ENCODE measurements at regions not wholly inside any gene's neighbourhood (a gene's known extent, or its start where the extent isn't known, plus 50 kb on each side); places are given as distances from the start of the nearest gene placed in this dataset.

- Histone ChIP-seq H3K4me1 (ENCODE audit: insufficient read depth, low read length) (no peaks in the 10 kb centered on the region), H3K36me3 (replicated peaks in 1 of 2; ENCODE audit: control insufficient read depth in 1 of 2, insufficient read depth in 2 of 2, low read length in 2 of 2) (no peaks in the 10 kb centered on the region), H3K27ac (ENCODE audit: extremely low read length, insufficient read depth, low read length) (no peak overlapping the region), H3K27me3 (ENCODE audit: control insufficient read depth in 1 of 2, insufficient read depth in 2 of 2, low read length in 2 of 2) (peaks cover 2 to 6% of the 10 kb centered on the region in 2 experiments; a peak in 2 of 5 replicates), H3K79me2 (ENCODE audit: insufficient read depth, low read length) (no peaks in the 10 kb centered on the region), H3K4me2 (ENCODE audit: low read depth, low read length) (no peak overlapping the region), H3K4me3 (replicated peaks in 1 of 3; ENCODE audit: insufficient read depth in 1 of 3, low read depth in 2 of 3, low read length in 3 of 3) (no peak overlapping the region), H3K9ac (ENCODE audit: insufficient read depth, low read depth, low read length) (no peak overlapping the region), H2AFZ (ENCODE audit: low read length) (no peak overlapping the region), H3K9me3 (ENCODE audit: low read length) (no peaks in the 10 kb centered on the region), H4K20me1 (ENCODE audit: insufficient read depth, low read length) (no peaks in the 10 kb centered on the region)
- ChIA-PET CTCF (ENCODE audit: low intra/inter-chr PET ratio, low total read pairs) (no interaction called here), POLR2A (no interaction called here)
- FAIRE-seq (no peak), ATAC-seq (no peak), DNase-seq (ENCODE audit: low spot score) (no peak)
- in situ Hi-C loops (cut with HindIII; ENCODE audit: extremely low pct_ligation_motif_present, low pct_unique_long_range_greater_than_20kb), result no loop called here
- TF ChIP-seq U2AF2 (IDR thresholded peaks at IDR 0.05; ENCODE audit: low read depth, low read length), result no peak
- no TSS peak for BruUV-seq (replicated peaks)
- intact Hi-C loops (cut with micrococcal nuclease; ENCODE audit: unreplicated experiment), result no loop called here
Measured at GRCh38 chr3:10637342-10637741, 132.0 kb upstream of the ATP2B2 start.

DNA sequence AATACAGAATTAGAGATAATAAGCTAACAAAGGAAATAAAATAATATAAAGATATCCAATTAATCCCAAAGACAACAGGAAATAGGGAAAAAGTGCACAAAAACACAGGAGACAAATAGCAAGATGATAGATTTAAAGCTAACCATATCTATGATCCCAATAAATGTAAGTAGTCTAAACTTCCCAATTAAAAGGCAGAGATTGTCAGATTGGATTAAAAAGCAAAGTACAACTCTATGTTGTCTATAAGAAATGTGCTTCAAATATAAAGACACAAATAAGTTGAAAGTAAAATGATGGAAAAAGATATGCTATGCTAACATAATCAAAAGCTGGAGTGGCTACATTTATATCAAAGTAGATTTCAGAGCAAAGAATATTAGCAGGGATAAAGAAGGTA is 133.1 kb upstream of the ATP2B2 start:
- no peaks in the 10 kb centered on the region for H3K79me2 ChIP-seq (ENCODE audit: insufficient read depth, low read length)
- no peak overlapping the region for H2AFZ ChIP-seq (ENCODE audit: low read length)
- intact Hi-C loops (cut with micrococcal nuclease; ENCODE audit: unreplicated experiment) (no loop called here), in situ Hi-C loops (cut with HindIII; ENCODE audit: extremely low pct_ligation_motif_present, low pct_unique_long_range_greater_than_20kb) (no loop called here)
- no peaks in the 10 kb centered on the region for H3K36me3 ChIP-seq (replicated peaks in 1 of 2; ENCODE audit: control insufficient read depth in 1 of 2, insufficient read depth in 2 of 2, low read length in 2 of 2)
- H3K9me3 ChIP-seq (ENCODE audit: low read length), result no peaks in the 10 kb centered on the region
- no peak for TF ChIP-seq ELK4 (CRISPR knock-in tag; IDR thresholded peaks at IDR 0.05; ENCODE audit: borderline replicate concordance)
- no peak for TF ChIP-seq ZMAT3 (CRISPR knock-in tag; conservative IDR thresholded peaks at IDR 0.05)
- TF ChIP-seq, protein P1, sequence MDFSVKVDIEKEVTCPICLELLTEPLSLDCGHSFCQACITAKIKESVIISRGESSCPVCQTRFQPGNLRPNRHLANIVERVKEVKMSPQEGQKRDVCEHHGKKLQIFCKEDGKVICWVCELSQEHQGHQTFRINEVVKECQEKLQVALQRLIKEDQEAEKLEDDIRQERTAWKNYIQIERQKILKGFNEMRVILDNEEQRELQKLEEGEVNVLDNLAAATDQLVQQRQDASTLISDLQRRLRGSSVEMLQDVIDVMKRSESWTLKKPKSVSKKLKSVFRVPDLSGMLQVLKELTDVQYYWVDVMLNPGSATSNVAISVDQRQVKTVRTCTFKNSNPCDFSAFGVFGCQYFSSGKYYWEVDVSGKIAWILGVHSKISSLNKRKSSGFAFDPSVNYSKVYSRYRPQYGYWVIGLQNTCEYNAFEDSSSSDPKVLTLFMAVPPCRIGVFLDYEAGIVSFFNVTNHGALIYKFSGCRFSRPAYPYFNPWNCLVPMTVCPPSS (IDR thresholded peaks at IDR 0.05), result no peak
- no peak for TF ChIP-seq ZSCAN5A (CRISPR knock-in tag; IDR thresholded peaks at IDR 0.05; ENCODE audit: borderline replicate concordance)
- no peak for TF ChIP-seq ZNF616 (CRISPR knock-in tag; IDR thresholded peaks at IDR 0.05; ENCODE audit: low read depth)
- no peak for TF ChIP-seq ZNF296 (CRISPR knock-in tag; conservative IDR thresholded peaks at IDR 0.05)
- TF ChIP-seq FOXC1 (CRISPR knock-in tag; IDR thresholded peaks at IDR 0.05; ENCODE audit: borderline replicate concordance), result no peak
- TF ChIP-seq DPF2 (CRISPR knock-in tag; IDR thresholded peaks at IDR 0.05; ENCODE audit: borderline replicate concordance, low read depth), result no peak
- TF ChIP-seq ZNF782 (CRISPR knock-in tag; IDR thresholded peaks at IDR 0.05; ENCODE audit: borderline replicate concordance), result no peak
- ATAC-seq, result no peak
- no peak overlapping the region for H3K4me2 ChIP-seq (ENCODE audit: low read depth, low read length)
- H3K27ac ChIP-seq (ENCODE audit: extremely low read length, insufficient read depth, low read length), result no peak overlapping the region
- no peaks in the 10 kb centered on the region for H3K4me1 ChIP-seq (ENCODE audit: insufficient read depth, low read length)
- H3K4me3 ChIP-seq (replicated peaks in 1 of 3; ENCODE audit: insufficient read depth in 1 of 3, low read depth in 2 of 3, low read length in 3 of 3), result no peak overlapping the region
- peaks cover 2 to 6% of the 10 kb centered on the region in 2 experiments; a peak in 2 of 5 replicates for H3K27me3 ChIP-seq (ENCODE audit: control insufficient read depth in 1 of 2, insufficient read depth in 2 of 2, low read length in 2 of 2)
- no peak for FAIRE-seq
- CTCF ChIA-PET (ENCODE audit: low intra/inter-chr PET ratio, low total read pairs), result no interaction called here
- BruUV-seq (replicated peaks), result no TSS peak
- H3K9ac ChIP-seq (ENCODE audit: insufficient read depth, low read depth, low read length), result no peak overlapping the region
- no peak for DNase-seq (ENCODE audit: low spot score)
- H4K20me1 ChIP-seq (ENCODE audit: insufficient read depth, low read length), result no peaks in the 10 kb centered on the region
- POLR2A ChIA-PET, result no interaction called here

Data from HepG2 (cell line).